ENCODE measurements at regions not wholly inside any gene's neighbourhood (a gene's known extent, or its start where the extent isn't known, plus 50 kb on each side); places are given as distances from the start of the nearest gene placed in this dataset.

DNA sequence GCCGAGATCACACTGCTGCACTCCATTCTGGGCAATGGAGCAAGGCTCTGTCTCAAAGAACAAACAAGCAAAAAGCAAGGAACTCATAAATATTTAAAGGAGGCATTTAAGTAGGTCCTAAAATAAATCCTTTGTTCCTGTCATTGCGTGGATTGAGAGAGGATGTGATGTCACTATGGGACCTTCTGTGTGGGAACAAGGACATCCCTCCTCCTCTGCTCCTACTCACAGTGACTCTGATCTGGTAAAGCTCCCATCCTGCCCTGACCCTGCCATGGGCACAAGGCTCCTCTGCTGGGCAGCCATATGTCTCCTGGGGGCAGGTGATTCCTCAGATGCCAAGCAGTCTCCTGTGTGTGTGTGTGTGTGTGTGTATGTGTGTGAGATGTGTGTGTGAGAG is 74.1 kb upstream of the PRSS58 start:
- H2AFZ ChIP-seq (ENCODE audit: low read length), result no peak overlapping the region
- H3F3A ChIP-seq (ENCODE audit: low read depth), result no peaks in the 10 kb centered on the region
- no peaks in the 10 kb centered on the region for H3K9me3 ChIP-seq (ENCODE audit: insufficient read depth, low read depth, low read length)
- H3K27me3 ChIP-seq (ENCODE audit: insufficient read depth, low read length, poor library complexity, severe bottlenecking), result no peaks in the 10 kb centered on the region
- no peaks in the 10 kb centered on the region for H3K9me2 ChIP-seq (replicated peaks; ENCODE audit: low read depth, low read length)
- no peak for TF ChIP-seq EZH2phosphoT487 (IDR thresholded peaks at IDR 0.05; ENCODE audit: borderline replicate concordance)
- TF ChIP-seq, protein P1, sequence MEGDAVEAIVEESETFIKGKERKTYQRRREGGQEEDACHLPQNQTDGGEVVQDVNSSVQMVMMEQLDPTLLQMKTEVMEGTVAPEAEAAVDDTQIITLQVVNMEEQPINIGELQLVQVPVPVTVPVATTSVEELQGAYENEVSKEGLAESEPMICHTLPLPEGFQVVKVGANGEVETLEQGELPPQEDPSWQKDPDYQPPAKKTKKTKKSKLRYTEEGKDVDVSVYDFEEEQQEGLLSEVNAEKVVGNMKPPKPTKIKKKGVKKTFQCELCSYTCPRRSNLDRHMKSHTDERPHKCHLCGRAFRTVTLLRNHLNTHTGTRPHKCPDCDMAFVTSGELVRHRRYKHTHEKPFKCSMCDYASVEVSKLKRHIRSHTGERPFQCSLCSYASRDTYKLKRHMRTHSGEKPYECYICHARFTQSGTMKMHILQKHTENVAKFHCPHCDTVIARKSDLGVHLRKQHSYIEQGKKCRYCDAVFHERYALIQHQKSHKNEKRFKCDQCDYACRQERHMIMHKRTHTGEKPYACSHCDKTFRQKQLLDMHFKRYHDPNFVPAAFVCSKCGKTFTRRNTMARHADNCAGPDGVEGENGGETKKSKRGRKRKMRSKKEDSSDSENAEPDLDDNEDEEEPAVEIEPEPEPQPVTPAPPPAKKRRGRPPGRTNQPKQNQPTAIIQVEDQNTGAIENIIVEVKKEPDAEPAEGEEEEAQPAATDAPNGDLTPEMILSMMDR (conservative IDR thresholded peaks at IDR 0.05; ENCODE audit: low read length), result no peak
- no peaks in the 10 kb centered on the region for H3K79me2 ChIP-seq (ENCODE audit: insufficient read depth, low read length)
- H3K9ac ChIP-seq (ENCODE audit: low read depth, low read length, poor library complexity, severe bottlenecking), result no peak overlapping the region
- H3K36me3 ChIP-seq (ENCODE audit: insufficient read depth, low read length), result no peaks in the 10 kb centered on the region
- H3K4me3 ChIP-seq (ENCODE audit: low read length, poor library complexity, severe bottlenecking), result no peak overlapping the region
- peaks cover 33% of the 10 kb centered on the region for H3K4me1 ChIP-seq (ENCODE audit: insufficient read depth, low read length, poor library complexity, severe bottlenecking)
- H4K20me1 ChIP-seq (ENCODE audit: insufficient read depth, low read length, poor library complexity, severe bottlenecking), result no peaks in the 10 kb centered on the region
- no peak overlapping the region for H3K4me2 ChIP-seq (ENCODE audit: low read depth, low read length, poor library complexity, severe bottlenecking)

DNA sequence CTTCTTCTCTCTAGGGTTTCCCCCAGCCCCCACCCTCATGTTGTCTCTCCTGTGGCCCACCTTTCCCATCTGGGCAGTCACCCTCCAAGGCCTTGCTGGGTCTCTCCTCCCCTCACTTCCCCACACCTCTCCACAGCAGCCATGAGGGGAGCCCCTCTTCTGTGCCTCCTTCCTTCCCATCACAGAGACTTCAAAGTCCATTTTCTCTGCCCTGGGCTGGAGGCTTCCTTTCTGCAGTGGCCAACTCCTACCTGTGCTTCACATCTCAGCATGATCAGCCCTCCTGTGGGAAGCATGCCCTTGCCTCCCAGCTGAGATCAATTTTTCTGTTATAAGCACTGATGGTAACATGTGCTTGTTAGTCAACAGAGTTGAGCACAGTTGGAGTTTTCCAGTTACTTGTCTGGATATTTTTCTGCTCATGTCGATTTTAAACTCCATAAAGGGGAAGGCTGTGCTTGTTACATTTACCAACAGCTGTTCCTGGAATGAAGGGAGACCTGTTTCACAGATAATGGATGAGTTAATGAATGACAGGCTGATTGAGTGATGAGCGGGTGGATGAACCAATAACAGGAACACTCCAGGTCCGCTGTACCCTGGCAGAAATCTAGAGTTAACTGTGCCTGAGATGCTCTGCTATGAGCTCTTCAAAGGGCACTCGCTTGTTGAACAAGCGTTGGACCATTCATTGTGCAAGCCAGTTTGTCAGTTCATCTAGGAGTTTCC is 71.4 kb upstream of the PRSS58 start:
- peaks cover 44% of the 10 kb centered on the region for H3K4me1 ChIP-seq (ENCODE audit: insufficient read depth, low read length, poor library complexity, severe bottlenecking)
- no peak for TF ChIP-seq EZH2phosphoT487 (IDR thresholded peaks at IDR 0.05; ENCODE audit: borderline replicate concordance)
- TF ChIP-seq, protein P1 (conservative IDR thresholded peaks at IDR 0.05; ENCODE audit: low read length), result no peak
- no peaks in the 10 kb centered on the region for H4K20me1 ChIP-seq (ENCODE audit: insufficient read depth, low read length, poor library complexity, severe bottlenecking)
- no peaks in the 10 kb centered on the region for H3K27me3 ChIP-seq (ENCODE audit: insufficient read depth, low read length, poor library complexity, severe bottlenecking)
- H3K9ac ChIP-seq (ENCODE audit: low read depth, low read length, poor library complexity, severe bottlenecking), result peak overlapping the region; percentile 60
- peak overlapping the region; percentile 62 for H3K4me2 ChIP-seq (ENCODE audit: low read depth, low read length, poor library complexity, severe bottlenecking)
- peak overlapping the region; percentile 48 for H3K4me3 ChIP-seq (ENCODE audit: low read length, poor library complexity, severe bottlenecking)
- no peaks in the 10 kb centered on the region for H3K36me3 ChIP-seq (ENCODE audit: insufficient read depth, low read length)
- H3K9me2 ChIP-seq (replicated peaks; ENCODE audit: low read depth, low read length), result no peaks in the 10 kb centered on the region
- H3F3A ChIP-seq (ENCODE audit: low read depth), result peaks cover 17% of the 10 kb centered on the region
- H3K9me3 ChIP-seq (ENCODE audit: insufficient read depth, low read depth, low read length), result no peaks in the 10 kb centered on the region
- no peaks in the 10 kb centered on the region for H3K79me2 ChIP-seq (ENCODE audit: insufficient read depth, low read length)
- H2AFZ ChIP-seq (ENCODE audit: low read length), result peak overlapping the region; percentile 18; the same call in 1 of the 2 replicates

DNA sequence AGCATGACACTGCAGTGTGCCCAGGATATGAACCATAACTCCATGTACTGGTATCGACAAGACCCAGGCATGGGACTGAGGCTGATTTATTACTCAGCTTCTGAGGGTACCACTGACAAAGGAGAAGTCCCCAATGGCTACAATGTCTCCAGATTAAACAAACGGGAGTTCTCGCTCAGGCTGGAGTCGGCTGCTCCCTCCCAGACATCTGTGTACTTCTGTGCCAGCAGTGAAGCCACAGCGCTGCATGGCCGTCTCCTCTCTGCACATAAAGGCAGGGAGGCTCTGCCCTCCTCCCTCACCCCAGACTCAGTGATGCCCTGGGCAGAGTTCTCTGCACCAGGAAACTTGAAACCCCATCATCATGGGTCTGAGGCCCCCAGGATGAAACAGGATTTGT is 70.7 kb upstream of the PRSS58 start:
- H3F3A ChIP-seq (ENCODE audit: low read depth), result peaks cover 17% of the 10 kb centered on the region
- H3K27me3 ChIP-seq (ENCODE audit: insufficient read depth, low read length, poor library complexity, severe bottlenecking), result no peaks in the 10 kb centered on the region
- peak overlapping the region; percentile 62 for H3K4me2 ChIP-seq (ENCODE audit: low read depth, low read length, poor library complexity, severe bottlenecking)
- H3K4me3 ChIP-seq (ENCODE audit: low read length, poor library complexity, severe bottlenecking), result peak overlapping the region; percentile 48
- no peaks in the 10 kb centered on the region for H3K79me2 ChIP-seq (ENCODE audit: insufficient read depth, low read length)
- H3K4me1 ChIP-seq (ENCODE audit: insufficient read depth, low read length, poor library complexity, severe bottlenecking), result peaks cover 51% of the 10 kb centered on the region
- no peaks in the 10 kb centered on the region for H4K20me1 ChIP-seq (ENCODE audit: insufficient read depth, low read length, poor library complexity, severe bottlenecking)
- no peak for TF ChIP-seq EZH2phosphoT487 (IDR thresholded peaks at IDR 0.05; ENCODE audit: borderline replicate concordance)
- TF ChIP-seq, protein P1 (conservative IDR thresholded peaks at IDR 0.05; ENCODE audit: low read length), result no peak
- H3K9me2 ChIP-seq (replicated peaks; ENCODE audit: low read depth, low read length), result no peaks in the 10 kb centered on the region
- no peaks in the 10 kb centered on the region for H3K36me3 ChIP-seq (ENCODE audit: insufficient read depth, low read length)
- peak overlapping the region; percentile 18; the same call in 1 of the 2 replicates for H2AFZ ChIP-seq (ENCODE audit: low read length)
- H3K9me3 ChIP-seq (ENCODE audit: insufficient read depth, low read depth, low read length), result no peaks in the 10 kb centered on the region
- H3K9ac ChIP-seq (ENCODE audit: low read depth, low read length, poor library complexity, severe bottlenecking), result peak overlapping the region; percentile 60

Data from Loucy (cell line).